Stimulated activated CD8-positive, alpha-beta memory T cell treated with anti-CD3 and anti-CD28 coated beads, Interleukin-4, amount 100 ng/mL, for 48 hours (primary cell): ENCODE measurements at regions not wholly inside any gene's neighbourhood (a gene's known extent, or its start where the extent isn't known, plus 50 kb on each side); places are given as distances from the start of the nearest gene placed in this dataset.
"Not testable (repeated sequence)": the region's sequence is repeated elsewhere in the genome, so short reads cannot be mapped to it uniquely, and the experiment has no call there.

Source experiments
- DNase-seq: peaks from one replicate; pipeline ENCODE4 v3.0.0-alpha.2; 2020

DNA sequence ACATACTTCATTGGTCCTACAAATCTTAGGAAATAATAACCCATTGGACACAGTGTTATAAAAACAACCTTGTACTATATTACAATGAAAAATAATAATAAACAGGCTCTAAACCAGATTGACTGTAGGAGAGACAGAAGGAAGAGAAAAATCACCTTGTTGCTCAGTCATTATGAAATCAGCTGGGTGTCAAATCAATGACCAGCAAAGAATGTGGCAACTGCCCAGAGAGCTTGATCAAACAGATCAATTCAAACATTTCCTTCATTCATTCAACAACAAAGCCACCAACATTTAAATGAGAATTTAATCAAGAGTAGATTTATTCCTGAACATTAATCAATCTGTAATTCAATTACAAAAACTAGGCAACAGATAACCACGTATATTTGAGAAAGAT lies 671.9 kb upstream of the CHAC2 start:
- no peak for DNase-seq

DNA sequence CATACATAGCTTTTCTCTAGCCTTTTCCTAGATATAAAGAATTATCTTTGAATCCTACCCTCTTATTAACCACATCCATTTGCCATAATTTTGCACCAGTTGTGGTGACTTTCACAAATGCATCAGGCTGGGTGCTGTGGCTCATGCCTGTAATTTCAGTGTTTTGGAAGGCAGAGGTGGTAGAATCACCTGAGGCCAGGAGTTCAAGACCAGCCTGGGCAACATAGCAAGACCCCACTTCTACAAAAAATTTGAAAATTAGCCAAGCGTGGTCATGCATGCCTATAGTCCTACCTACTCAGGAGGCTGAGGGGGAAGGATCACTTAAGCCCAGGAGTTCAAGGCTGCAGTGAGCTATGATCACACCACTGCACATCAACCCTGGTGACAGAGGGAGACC lies 672.4 kb upstream of the CHAC2 start:
- DNase-seq = no peak

GRCh38 chr2:53093355-53093754 lies 674.2 kb upstream of the CHAC2 start:
- no peak for DNase-seq

DNA sequence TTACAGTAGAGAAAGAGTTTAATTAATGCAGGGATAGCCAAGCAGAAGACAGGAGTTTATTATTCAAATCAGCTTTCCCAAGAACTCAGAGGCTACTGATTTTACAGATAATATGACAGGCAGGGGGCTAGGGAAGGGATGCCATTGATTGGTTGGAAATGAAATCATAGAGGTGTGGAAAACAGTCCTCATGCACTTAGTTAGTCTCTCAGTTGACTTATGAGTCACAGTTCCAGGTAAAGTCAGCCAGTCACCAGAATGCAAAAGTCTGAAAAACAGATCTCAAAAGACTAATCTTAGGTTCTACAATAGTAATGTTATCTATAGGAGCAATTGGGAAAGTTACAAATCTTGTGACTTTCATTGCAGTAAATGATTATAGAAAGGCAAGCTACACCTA lies 676.4 kb upstream of the CHAC2 start:
- DNase-seq = no peak

- DNase-seq = no peak
Measured at GRCh38 chr2:53087874-53088461, 679.6 kb upstream of the CHAC2 start.

DNA sequence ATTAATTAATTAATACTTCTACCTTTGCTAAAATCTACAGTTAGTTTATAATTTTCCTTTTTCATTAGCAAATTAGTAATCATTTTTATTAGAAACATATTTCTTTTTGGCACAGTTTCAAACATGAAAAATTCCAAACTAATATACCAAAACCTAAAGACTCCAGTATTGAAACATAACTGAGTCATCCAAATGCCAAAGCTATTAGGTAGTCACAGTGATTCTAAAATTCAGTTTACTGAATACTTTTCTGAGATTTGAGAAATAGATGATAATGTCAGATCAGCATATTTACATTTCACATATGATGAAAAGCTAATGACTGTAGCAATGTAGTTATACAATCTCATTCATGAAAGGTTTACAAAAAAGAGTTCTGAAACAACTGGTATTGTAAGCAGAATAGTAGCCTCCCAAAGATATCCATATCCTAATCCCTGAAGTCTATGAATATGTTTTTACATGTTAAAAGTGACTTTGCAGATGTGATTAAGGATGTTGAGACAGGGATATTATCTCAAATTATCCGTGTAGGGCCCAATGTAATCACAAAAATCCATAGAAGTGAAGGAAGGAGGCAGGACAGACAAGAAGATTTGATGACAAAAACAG lies 680.2 kb upstream of the CHAC2 start:
- DNase-seq = no peak

- DNase-seq = no peak
Measured at GRCh38 chr2:53077413-53077812, 690.2 kb upstream of the CHAC2 start.

DNA sequence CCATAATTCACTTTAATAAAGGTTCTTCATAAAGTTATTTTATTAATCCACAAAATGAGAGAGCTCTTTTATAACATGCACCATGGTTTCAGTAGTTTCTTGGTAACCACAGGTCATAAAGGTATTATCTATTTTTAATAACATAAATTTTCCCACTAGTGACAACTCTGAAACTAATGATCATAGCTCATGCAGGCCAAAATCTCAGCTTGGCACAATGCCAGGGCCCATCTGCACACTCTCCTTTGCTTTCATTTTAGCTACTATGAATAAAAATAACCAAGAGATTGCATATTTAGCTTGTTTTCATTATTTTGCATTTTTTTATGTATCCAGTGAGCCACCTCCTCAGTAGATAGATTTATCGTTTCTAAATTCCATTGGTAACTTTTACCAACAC lies 691.8 kb upstream of the CHAC2 start:
- no peak for DNase-seq

- no peak for DNase-seq
Measured at GRCh38 chr2:53067533-53067932, 700.1 kb upstream of the CHAC2 start.

DNA sequence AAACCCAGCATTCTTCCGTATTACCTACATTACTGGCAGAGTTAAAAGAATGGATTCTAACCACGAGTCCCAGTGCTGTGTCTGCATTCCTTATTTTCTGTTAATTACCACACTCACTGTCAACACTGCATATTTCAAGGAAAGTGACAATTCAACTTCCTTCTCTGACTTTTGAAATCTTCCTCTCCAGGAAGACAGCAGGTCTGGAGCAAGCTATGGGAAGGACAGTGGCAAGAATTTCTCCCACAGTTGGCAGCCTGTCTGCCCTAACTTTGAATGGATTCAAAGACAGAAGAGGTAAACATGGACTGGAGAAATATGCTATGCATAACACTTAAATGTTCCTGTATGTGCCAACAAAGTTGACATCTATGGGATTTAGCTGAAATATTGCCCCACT lies 700.5 kb upstream of the CHAC2 start:
- DNase-seq = no peak

DNA sequence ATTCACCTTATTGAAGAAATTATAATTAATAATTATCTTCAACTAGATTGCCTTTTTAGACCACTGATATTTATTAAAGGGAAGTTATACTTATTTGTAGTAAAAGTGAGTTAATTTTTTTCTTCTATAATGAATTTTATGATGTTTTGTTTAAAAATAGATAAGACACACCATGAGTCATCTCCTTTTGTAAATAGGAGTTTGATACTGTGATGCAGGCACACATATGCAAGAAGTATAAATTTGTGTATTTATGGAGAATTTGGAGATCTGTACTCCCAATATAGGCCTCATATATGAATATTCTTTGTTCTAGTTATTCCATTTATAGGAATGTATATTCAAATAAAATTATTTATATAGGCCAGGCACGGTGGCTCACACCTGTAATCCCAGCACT lies 703.5 kb upstream of the CHAC2 start:
- no peak for DNase-seq

DNA sequence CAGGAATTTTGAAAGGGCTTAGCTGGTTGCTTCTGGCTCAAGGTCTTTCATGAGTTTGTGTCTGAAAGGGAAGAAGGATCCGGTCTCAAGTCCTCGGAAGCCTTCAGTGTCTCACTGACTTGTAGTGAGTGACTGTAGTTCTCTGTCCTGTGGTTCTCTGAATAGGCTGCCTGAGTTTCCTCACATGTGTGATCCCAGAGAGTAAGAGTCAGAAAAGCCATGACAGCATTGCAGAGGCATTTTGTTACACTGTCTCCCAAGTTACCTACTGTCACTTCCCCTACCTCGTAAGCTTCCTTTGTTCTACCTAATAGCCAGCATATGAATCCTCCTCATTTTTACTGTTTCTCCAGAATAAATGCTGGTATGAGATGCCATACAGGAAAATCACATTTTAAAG lies 709.1 kb upstream of the CHAC2 start:
- DNase-seq = no peak

DNA sequence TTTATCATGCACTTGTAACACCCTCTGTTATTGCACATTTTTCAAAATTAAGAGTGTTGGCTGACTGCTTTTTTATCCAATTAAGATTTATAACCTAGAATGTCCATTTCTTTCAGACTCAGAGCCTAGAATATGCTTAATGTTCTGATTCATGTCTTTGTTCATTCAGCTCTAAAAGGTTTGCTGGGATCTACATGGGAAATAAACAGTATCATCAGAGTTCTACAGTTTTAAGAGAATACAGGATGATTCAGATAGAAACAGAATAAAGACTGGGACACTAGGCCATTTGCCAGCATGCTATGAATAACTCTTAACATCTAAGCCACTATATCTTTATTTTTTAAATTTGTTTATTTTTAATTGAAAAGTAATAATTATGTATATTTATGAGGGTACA lies 713.7 kb upstream of the CHAC2 start:
- DNase-seq = no peak

GRCh38 chr2:53051157-53051556 lies 716.4 kb upstream of the CHAC2 start:
- no peak for DNase-seq

DNA sequence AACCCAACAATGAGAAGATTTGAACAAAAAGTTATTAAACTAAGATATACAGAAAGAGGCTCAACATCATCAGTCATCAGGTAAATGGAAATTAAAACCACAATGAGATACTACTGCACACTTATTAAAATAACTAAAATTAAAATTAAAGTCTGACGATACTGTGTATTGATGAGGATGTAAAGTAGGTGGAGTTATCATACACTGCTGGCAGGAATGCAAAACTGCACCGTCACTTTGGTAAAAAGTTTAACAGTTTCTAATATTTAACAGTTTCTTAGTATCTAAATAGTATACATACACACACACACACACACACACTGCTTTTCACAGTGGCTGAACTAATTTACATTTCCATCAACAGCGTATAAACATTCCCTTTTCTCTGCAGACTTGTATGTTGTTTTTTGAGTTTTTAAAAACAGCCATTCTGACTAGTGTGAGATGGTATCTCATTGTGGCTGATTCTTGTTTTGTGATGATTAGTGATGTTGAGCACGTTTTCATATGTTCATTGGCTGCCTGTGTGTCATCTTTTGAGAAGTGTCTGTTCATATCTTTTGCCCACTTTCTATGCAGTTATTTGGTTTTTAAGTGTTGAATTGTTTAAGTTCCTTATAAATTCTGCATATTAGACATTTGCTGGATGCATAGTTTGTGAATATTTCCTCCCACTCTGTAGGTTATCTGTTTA lies 726.9 kb upstream of the CHAC2 start:
- no peak for DNase-seq

DNA sequence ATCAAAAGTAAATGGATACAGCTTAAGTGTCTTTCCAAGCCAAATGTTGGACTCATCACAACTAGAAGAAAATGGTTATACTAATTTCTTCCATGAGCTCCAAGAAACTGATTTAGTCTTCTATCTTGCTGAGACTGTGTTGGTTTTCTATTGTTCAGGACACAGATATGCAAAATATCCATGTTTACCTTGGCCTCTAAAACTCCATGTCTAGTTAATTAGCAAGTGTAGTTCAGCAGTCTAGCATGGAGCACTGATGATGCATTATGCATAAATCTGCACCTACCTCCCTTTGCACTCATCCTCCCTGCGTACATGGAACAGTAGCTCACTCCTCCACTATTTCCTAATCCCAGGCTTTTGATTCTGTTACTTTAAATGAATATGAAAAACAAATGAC lies 731.4 kb upstream of the CHAC2 start:
- DNase-seq = no peak

DNA sequence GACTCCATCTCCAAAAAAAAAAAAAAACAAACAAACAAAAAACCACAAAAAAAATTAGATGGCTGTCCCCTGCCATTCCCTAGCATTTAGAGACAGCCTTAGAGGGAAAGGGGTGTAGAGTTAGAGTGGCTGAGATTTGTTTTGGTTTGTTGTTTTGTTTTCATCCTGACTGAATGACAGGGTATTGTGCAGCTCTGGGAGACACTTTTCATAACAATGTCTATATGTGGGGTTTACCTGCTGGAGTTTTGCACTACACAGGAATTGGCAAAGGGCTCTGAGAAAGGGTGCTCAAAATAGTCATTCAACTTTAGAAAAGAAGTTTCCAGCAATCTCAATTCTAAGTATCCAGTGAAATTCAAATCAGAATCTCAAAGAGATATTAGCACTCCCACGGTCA lies 732.5 kb upstream of the CHAC2 start:
- no peak for DNase-seq

- DNase-seq = no peak
Measured at GRCh38 chr2:53033411-53033810, 734.2 kb upstream of the CHAC2 start.

DNA sequence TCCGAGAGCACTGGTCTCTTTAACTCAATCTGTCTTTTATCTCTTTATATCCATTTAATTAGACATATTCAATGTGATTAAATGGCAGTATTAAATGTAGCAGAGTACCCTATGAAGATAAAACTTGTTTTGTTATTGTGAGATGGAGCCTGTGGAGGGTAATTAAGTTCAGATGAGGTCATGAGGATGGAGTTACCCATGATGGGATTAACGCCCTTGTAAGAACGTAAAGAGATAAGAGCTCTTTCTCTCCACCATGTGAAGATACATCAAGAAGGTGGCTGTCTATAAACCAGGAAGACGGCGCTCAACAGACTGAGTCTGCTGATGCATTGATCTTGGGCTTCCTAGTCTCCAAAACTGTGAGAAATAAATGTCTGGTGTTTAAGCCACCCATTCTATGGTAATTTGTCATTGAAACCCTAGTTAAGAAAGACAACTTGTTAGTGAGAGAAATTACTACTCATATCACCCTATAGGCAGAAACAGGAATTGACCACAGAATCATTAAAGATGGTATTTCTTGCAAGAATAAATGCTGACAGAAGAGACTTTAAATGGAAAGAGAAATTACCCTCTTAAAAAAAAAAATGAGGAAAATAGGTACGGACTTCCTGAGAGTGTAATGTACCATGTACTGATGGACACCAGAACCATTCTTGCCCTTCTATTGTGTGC lies 738.7 kb upstream of the CHAC2 start:
- no peak for DNase-seq

GRCh38 chr2:53028225-53028624 lies 739.4 kb upstream of the CHAC2 start:
- DNase-seq = no peak

- not testable (repeated sequence) for DNase-seq
Measured at GRCh38 chr2:53022248-53022647, 745.4 kb upstream of the CHAC2 start.

DNA sequence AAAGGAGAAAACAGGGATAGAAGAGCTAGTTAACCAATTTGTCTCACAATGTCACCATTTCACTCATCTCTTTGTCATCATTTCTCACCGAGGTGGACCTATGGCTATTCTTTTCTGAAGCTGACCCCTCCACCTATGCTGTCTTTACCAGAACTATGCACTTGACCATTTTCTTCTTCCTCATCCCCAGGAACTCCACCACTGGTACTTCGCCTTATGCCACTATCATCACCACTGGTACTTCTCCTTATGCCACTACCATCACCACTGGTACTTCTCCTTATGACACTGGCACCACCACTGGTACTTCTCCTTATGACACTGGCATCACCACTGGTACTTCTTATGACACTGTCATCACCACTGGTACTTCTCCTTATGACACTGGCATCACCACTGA lies 745.8 kb upstream of the CHAC2 start:
- DNase-seq = no peak

GRCh38 chr2:53021292-53021691 lies 746.3 kb upstream of the CHAC2 start:
- no peak for DNase-seq

GRCh38 chr2:53018825-53019425 lies 748.7 kb upstream of the CHAC2 start:
- DNase-seq = no peak
